ENCODE measurements at regions not wholly inside any gene's neighbourhood (a gene's known extent, or its start where the extent isn't known, plus 50 kb on each side); places are given as distances from the start of the nearest gene placed in this dataset.

- H3K9me3 ChIP-seq (ENCODE audit: control insufficient read depth, low read depth, low read length) = no peaks in the 10 kb centered on the region
- H3K4me1 ChIP-seq (ENCODE audit: control insufficient read depth, extremely low read depth, insufficient read depth, low read length) = no peaks in the 10 kb centered on the region
- dilution Hi-C loops (cut with MboI; ENCODE audit: extremely low pct_ligation_motif_present, low sequenced_read_pairs) = no loop called here
- no peaks in the 10 kb centered on the region for H3K27me3 ChIP-seq (ENCODE audit: control insufficient read depth, extremely low read depth, insufficient read depth, low read length)
- TF ChIP-seq, protein P1, sequence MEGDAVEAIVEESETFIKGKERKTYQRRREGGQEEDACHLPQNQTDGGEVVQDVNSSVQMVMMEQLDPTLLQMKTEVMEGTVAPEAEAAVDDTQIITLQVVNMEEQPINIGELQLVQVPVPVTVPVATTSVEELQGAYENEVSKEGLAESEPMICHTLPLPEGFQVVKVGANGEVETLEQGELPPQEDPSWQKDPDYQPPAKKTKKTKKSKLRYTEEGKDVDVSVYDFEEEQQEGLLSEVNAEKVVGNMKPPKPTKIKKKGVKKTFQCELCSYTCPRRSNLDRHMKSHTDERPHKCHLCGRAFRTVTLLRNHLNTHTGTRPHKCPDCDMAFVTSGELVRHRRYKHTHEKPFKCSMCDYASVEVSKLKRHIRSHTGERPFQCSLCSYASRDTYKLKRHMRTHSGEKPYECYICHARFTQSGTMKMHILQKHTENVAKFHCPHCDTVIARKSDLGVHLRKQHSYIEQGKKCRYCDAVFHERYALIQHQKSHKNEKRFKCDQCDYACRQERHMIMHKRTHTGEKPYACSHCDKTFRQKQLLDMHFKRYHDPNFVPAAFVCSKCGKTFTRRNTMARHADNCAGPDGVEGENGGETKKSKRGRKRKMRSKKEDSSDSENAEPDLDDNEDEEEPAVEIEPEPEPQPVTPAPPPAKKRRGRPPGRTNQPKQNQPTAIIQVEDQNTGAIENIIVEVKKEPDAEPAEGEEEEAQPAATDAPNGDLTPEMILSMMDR (optimal IDR thresholded peaks at IDR 0.05 in 1 of 3, IDR thresholded peaks at IDR 0.05 in 1 of 3, conservative IDR thresholded peaks at IDR 0.05 in 1 of 3; ENCODE audit: extremely low read depth in 1 of 3, insufficient read depth in 2 of 3, low read length in 3 of 3) = no peak
- no peak for TF ChIP-seq EZH2 (IDR thresholded peaks at IDR 0.05; ENCODE audit: low read length)
- FAIRE-seq (no peak), DNase-seq (ENCODE audit: low read depth, low spot score) (no peak)
- H3K79me2 ChIP-seq (ENCODE audit: control insufficient read depth, insufficient read depth, low read length) = no peaks in the 10 kb centered on the region
- no peak overlapping the region for H2AFZ ChIP-seq (ENCODE audit: control insufficient read depth, low read length)
- no peaks in the 10 kb centered on the region for H3K36me3 ChIP-seq (ENCODE audit: control insufficient read depth in 2 of 2, extremely low read depth in 1 of 2, insufficient read depth in 2 of 2, low read length in 2 of 2)
- H3K27ac ChIP-seq (ENCODE audit: control insufficient read depth, insufficient read depth, low read length) = no peak overlapping the region
- H4K20me1 ChIP-seq (ENCODE audit: control insufficient read depth, extremely low read depth, insufficient read depth, low read length) = no peaks in the 10 kb centered on the region
- H3K9me1 ChIP-seq (ENCODE audit: control insufficient read depth, extremely low read depth, insufficient read depth, low read length) = no peaks in the 10 kb centered on the region
- no peak overlapping the region for H3K4me3 ChIP-seq (ENCODE audit: control insufficient read depth in 2 of 3, extremely low read depth in 1 of 3, insufficient read depth in 2 of 3, low read depth in 1 of 3, low read length in 3 of 3)
- no peak overlapping the region for H3K4me2 ChIP-seq (ENCODE audit: control insufficient read depth, extremely low read depth, insufficient read depth, low read depth, low read length)
- no peak overlapping the region for H3K9ac ChIP-seq (ENCODE audit: control insufficient read depth, extremely low read depth, insufficient read depth, low read length)
Observed at GRCh38 chr18:61687317-61687716, 205.5 kb downstream of the RNF152 start.

GRCh38 chr18:61683856-61684255 lies 209.0 kb downstream of the RNF152 start:
- Histone ChIP-seq H3K9ac (ENCODE audit: control insufficient read depth, extremely low read depth, insufficient read depth, low read length) (no peak overlapping the region), H3K4me3 (ENCODE audit: control insufficient read depth in 2 of 3, extremely low read depth in 1 of 3, insufficient read depth in 2 of 3, low read depth in 1 of 3, low read length in 3 of 3) (no peak overlapping the region), H3K4me2 (ENCODE audit: control insufficient read depth, extremely low read depth, insufficient read depth, low read depth, low read length) (no peak overlapping the region), H3K4me1 (ENCODE audit: control insufficient read depth, extremely low read depth, insufficient read depth, low read length) (no peaks in the 10 kb centered on the region), H3K79me2 (ENCODE audit: control insufficient read depth, insufficient read depth, low read length) (no peaks in the 10 kb centered on the region), H3K27ac (ENCODE audit: control insufficient read depth, insufficient read depth, low read length) (no peak overlapping the region), H3K9me1 (ENCODE audit: control insufficient read depth, extremely low read depth, insufficient read depth, low read length) (no peaks in the 10 kb centered on the region), H3K9me3 (ENCODE audit: control insufficient read depth, low read depth, low read length) (peaks cover 2% of the 10 kb centered on the region), H3K36me3 (ENCODE audit: control insufficient read depth in 2 of 2, extremely low read depth in 1 of 2, insufficient read depth in 2 of 2, low read length in 2 of 2) (no peaks in the 10 kb centered on the region), H3K27me3 (ENCODE audit: control insufficient read depth, extremely low read depth, insufficient read depth, low read length) (no peaks in the 10 kb centered on the region), H2AFZ (ENCODE audit: control insufficient read depth, low read length) (no peak overlapping the region), H4K20me1 (ENCODE audit: control insufficient read depth, extremely low read depth, insufficient read depth, low read length) (no peaks in the 10 kb centered on the region)
- FAIRE-seq (no peak), DNase-seq (ENCODE audit: low read depth, low spot score) (no peak)
- TF ChIP-seq, protein P1 (optimal IDR thresholded peaks at IDR 0.05 in 1 of 3, IDR thresholded peaks at IDR 0.05 in 1 of 3, conservative IDR thresholded peaks at IDR 0.05 in 1 of 3; ENCODE audit: extremely low read depth in 1 of 3, insufficient read depth in 2 of 3, low read length in 3 of 3) = no peak
- no peak for TF ChIP-seq EZH2 (IDR thresholded peaks at IDR 0.05; ENCODE audit: low read length)
- dilution Hi-C loops (cut with MboI; ENCODE audit: extremely low pct_ligation_motif_present, low sequenced_read_pairs) = no loop called here

Measured in keratinocyte (primary cell).